Heart left ventricle (tissue), 13 donors: ENCODE measurements at regions not wholly inside any gene's neighbourhood (a gene's known extent, or its start where the extent isn't known, plus 50 kb on each side); places are given as distances from the start of the nearest gene placed in this dataset.

Experiments used
- POLR2A ChIP-seq, 2 donors: fragments of 450-650 bp; IDR thresholded peaks; one replicate each; pipeline ENCODE4 v1.6.1; 2017; ENCODE audit warnings: antibody characterized with exemption in 2 of 2, mild to moderate bottlenecking in 2 of 2, moderate library complexity in 2 of 2
- TF ChIP-seq, protein P1 (sequence below), 12 donors: fragments of 200-600 bp; sonication (generic) in 4 of 12; IDR thresholded peaks; one replicate each; pipeline versions ENCODE4 v1.5.0 to v1.8.0; 2018 to 2022; ENCODE audit warnings: antibody characterized with exemption in 12 of 12, mild to moderate bottlenecking in 5 of 12
- donor health status: ischemic (EF 13 %, LVEDD 7.1; RV severe dilation, severe dysfunction).
- donor health status: DM: no; HTN: yes; CAD: no.
- donor health status: DM: no; HTN: no; CAD: no.
- donor health status: ischemic (EF 25% LVEDD 6.9; RV normal size, moderate dysfunction).
- donor health status: ischemic (EF 25% LVEDD 5.7; RV mildly dilated, moderate dysfunction).
- donor health status: ischemic (EF 35%, LVEDD 5.7; RV mildly dilated, moderate dysfunction).
- donor health status: nonischemic (EF 11% LVEDD 7.7; RV severe dilation, severe dysfunction).
- donor health status: DM: yes; HTN: yes; CAD: no.
- donor health status: PGD.
- donor health status: ischemic (EF 29% LVEDD 5.4; RV normal size, mild dysfunction).
- donor health status: nonischemic (EF 23%, LVEDD 6.1; RV moderate dilation, normal function).

DNA sequence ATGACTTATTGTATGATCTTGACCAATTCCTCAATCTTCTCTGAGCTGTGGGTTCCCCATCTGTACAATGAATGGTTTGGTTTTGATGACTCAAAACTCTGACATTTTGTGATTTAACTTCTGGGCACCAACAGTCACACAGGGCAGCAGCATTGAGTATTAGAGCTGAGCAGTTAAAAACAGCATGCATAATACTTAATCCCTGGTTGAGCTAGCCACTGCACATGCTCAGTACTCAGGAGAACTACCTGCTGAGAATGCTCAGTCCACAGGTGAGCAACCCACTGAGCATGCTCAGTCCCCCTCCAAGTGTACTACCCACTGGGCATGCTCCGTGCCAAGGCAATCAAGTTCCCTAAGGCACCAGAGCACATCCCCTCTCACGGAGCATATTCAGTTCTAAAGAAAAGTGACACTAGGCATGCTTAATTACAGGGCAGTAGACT lies 68.7 kb downstream of the AIPL1 start:
- TF ChIP-seq, protein P1, sequence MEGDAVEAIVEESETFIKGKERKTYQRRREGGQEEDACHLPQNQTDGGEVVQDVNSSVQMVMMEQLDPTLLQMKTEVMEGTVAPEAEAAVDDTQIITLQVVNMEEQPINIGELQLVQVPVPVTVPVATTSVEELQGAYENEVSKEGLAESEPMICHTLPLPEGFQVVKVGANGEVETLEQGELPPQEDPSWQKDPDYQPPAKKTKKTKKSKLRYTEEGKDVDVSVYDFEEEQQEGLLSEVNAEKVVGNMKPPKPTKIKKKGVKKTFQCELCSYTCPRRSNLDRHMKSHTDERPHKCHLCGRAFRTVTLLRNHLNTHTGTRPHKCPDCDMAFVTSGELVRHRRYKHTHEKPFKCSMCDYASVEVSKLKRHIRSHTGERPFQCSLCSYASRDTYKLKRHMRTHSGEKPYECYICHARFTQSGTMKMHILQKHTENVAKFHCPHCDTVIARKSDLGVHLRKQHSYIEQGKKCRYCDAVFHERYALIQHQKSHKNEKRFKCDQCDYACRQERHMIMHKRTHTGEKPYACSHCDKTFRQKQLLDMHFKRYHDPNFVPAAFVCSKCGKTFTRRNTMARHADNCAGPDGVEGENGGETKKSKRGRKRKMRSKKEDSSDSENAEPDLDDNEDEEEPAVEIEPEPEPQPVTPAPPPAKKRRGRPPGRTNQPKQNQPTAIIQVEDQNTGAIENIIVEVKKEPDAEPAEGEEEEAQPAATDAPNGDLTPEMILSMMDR (IDR thresholded peaks at IDR 0.05) = no peak
- no peak for TF ChIP-seq POLR2A (IDR thresholded peaks at IDR 0.05)
